ENCODE measurements at regions not wholly inside any gene's neighbourhood (a gene's known extent, or its start where the extent isn't known, plus 50 kb on each side); places are given as distances from the start of the nearest gene placed in this dataset.

- DNase-seq = no peak
Observed at GRCh38 chr21:35142036-35142815, 93.1 kb upstream of the RUNX1 start.

GRCh38 chr21:35139382-35139715, 90.2 kb upstream of the RUNX1 start:
- no peak for DNase-seq

- DNase-seq = no peak
Observed at GRCh38 chr21:35138665-35139381, 89.7 kb upstream of the RUNX1 start.

GRCh38 chr21:35136586-35137219, 87.6 kb upstream of the RUNX1 start:
- no peak for DNase-seq

DNA sequence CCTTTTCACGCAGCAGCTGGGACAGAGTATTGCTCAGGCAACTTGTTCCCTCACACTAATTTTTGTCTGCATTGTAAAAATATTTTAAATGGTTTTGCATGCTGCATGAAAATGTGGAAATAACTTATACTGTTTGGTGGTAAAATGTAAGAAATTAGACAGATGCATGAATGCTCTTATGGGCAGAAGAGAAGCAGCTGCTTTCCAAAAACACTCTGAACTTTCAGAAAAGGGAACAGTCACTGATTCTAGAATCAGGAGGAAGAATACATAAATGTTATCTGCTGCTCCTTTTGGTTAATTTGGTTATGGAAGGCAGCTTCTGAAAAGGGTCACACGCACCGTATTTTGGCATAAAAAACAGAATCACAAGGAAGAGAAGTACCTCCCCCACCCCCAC, 87.0 kb upstream of the RUNX1 start:
- no peak for DNase-seq

- no peak for DNase-seq
Observed at GRCh38 chr21:35135481-35135880, 86.4 kb upstream of the RUNX1 start.

DNA sequence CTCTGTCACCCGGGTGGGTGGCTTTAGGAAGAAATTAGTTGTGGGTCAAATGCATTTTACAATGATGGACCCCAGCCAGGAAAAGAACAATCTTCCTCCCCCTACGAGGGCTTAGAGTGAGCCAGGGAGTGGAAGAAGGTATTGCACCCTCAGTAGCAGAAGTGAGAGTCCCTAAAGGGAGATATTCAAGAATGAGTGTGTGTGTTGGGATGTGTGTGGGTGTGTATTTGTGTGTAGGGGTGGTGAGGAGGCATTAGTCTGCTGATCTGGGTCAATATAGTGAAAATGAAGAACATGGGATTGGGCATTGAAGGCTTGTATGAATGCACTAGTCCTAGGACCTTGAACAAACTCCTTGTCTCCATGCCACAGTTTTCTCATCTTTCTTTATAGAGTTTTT, 85.2 kb upstream of the RUNX1 start:
- no peak for DNase-seq

DNA sequence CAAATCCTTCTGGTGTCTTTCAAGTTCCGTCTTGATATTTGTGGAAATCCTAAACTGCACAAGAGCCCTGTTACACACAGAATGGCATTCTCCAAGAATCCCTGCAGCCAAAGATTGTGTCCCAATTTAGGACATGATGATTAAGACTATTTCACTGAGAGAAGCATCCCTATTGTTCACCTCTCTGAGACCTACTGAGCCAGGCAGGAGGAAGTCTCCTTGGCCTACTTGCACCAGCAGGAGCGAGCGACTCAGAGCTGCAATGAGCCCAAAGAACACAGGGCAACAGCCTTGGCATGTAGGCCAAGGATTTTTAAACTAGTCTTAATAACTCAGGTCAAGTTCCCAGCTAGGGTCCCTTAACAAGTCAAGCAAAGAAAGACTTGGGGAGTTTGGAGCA, 79.4 kb upstream of the RUNX1 start:
- DNase-seq = no peak

GRCh38 chr21:35127851-35128250, 78.7 kb upstream of the RUNX1 start:
- no peak for DNase-seq

GRCh38 chr21:35127026-35127425, 77.9 kb upstream of the RUNX1 start:
- DNase-seq = no peak

DNA sequence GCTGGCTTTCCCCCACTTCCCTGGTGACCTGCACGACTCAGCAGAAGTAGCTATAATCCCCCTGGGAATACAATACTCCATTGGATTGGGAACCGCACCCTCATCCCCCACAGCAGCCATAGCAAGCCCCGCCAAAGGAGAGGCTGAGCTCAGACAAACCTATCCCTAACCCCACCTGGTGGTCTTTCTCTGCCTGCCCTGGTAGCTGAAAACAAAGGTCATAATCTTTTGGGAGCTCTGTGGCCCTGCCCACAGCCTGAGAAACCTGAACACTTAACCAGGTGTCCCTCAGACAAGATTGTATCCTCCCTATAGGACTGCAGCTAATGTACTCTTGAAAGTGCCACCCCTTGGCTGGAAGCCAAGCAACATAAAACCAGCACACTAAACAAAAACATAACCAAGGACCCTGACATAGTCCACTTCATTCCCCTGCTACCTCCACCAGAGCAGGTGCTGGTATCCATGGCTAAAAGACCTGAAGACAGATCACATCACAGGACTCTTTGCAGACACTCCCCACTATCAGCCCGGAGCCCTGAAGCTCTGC, 71.6 kb upstream of the RUNX1 start:
- no peak for DNase-seq

GRCh38 chr21:35119501-35120047, 70.5 kb upstream of the RUNX1 start:
- DNase-seq = no peak

DNA sequence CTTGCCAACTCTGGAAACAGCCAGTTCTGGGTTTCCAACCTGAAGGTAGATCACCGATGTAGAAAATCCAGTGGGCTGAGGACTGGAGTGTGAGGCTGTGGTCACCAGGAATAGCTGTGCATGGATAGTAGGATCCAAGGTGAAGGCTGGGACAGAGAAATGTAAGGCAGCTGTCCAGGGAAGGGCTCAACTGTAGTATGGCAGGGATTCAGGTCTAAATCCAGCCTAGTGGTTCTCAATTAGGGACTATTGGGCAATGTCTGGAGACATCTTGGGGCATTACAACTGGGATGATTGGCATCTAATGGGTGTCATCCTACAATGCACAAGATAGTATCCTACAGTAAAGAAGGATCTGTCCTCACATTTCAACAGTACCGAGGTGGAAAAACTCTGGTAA, 67.7 kb upstream of the RUNX1 start:
- DNase-seq = no peak

GRCh38 chr21:35113064-35113463, 64.0 kb upstream of the RUNX1 start:
- DNase-seq = no peak

GRCh38 chr21:35111321-35111930, 62.3 kb upstream of the RUNX1 start:
- no peak for DNase-seq

GRCh38 chr21:35108887-35109286, 59.8 kb upstream of the RUNX1 start:
- no peak for DNase-seq

- no peak for DNase-seq
Observed at GRCh38 chr21:35107520-35107919, 58.4 kb upstream of the RUNX1 start.

- DNase-seq = no peak
Observed at GRCh38 chr21:35106246-35106835, 57.2 kb upstream of the RUNX1 start.

- DNase-seq = no peak
Observed at GRCh38 chr21:35102488-35103371, 53.6 kb upstream of the RUNX1 start.

GRCh38 chr21:35100349-35100811, 51.3 kb upstream of the RUNX1 start:
- DNase-seq = no peak

DNA sequence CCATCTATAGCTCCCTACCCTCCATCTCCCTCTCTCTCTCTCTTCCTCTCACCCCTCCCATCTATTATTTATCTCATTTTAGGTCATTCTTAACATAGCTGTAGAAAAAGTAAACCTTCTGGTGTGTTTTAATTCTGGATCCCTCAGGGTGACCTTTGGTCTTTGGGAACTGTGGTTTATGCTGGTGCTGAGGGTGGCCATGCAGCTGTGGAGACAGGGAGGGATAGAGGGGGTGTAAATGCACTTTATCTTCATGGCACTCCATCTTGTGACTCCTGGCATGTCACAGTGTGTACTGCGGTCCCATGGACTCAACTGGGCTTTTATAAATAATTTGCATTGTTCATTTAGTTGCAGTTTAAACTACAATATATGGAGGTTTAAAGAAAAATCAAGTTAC, 50.2 kb upstream of the RUNX1 start:
- no peak for DNase-seq
